ENCODE measurements at regions not wholly inside any gene's neighbourhood (a gene's known extent, or its start where the extent isn't known, plus 50 kb on each side); places are given as distances from the start of the nearest gene placed in this dataset.

DNA sequence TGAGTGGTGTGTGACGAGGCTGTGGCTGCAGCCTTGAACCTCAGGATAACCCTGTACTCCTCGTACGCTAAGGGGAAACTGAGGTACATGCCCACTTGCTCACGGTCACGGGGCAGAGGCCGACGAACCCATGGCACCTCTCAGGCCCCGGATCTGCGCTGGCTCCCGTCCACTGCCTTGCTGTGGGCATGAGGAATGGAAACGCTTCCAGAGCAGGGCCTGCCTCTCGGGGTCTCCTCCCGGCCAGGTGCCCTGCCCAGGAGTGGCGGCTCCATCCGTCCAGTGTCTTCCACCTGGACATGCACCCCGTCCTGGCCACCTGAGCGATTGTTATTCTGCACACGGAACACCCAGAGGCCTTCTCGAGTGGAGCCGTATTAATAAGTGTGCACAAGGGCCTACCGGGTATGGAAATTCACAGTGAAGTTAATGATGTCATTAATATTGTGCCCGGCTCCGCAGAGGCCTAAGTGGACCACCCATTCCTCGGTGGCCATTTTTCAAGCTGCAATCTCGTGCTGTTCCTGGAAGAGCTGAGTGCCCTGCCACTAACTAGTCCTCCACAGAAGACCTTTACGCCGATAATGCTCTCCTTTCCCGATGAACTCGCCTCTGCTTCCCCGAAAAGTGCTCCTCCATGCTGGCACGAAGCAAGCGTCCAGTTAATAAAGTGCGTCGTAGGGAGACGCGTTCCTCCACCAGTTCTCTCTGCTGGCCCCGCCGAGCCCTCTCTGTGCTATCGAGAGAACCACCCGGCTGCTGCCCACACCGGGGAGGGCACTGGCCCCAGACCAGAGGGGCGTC lies 927.9 kb downstream of the BRD1 start:
- no peak overlapping the region for H3K4me2 ChIP-seq (ENCODE audit: low read length)
- DNase-seq (ENCODE audit: low read depth, low spot score) (no peak), ATAC-seq (no peak)
- no peaks in the 10 kb centered on the region for H3K9me3 ChIP-seq (ENCODE audit: control insufficient read depth in 1 of 2, insufficient read depth in 1 of 2, low read depth in 1 of 2, low read length in 2 of 2)
- H3K4me1 ChIP-seq (ENCODE audit: control insufficient read depth in 1 of 2, insufficient read depth in 2 of 2, low read length in 2 of 2), result no peaks in the 10 kb centered on the region
- H3K27ac ChIP-seq (ENCODE audit: low read depth, low read length), result no peak overlapping the region
- H3K4me3 ChIP-seq (replicated peaks in 1 of 2; ENCODE audit: low read depth in 1 of 2, low read length in 2 of 2), result no peak overlapping the region
- ChIA-PET CTCF (no interaction called here), POLR2A (no interaction called here), RAD21 (ENCODE audit: low non-redundant PET in 1 of 2, low total read pairs in 2 of 2, uncharacterized antibody in 2 of 2, unreplicated experiment in 2 of 2) (no interaction called here)
- H3K9ac ChIP-seq (ENCODE audit: low read length), result no peak overlapping the region
- no peaks in the 10 kb centered on the region for H3K9me2 ChIP-seq (ENCODE audit: insufficient read depth)
- peaks cover 15% of the 10 kb centered on the region for H3K27me3 ChIP-seq (ENCODE audit: insufficient read depth, low read length)
- no peaks in the 10 kb centered on the region for H3K79me2 ChIP-seq (ENCODE audit: insufficient read depth, low read length)
- no peaks in the 10 kb centered on the region for H3K36me3 ChIP-seq (ENCODE audit: control insufficient read depth in 1 of 2, insufficient read depth in 2 of 2, low read length in 2 of 2)
- intact Hi-C loops (cut with micrococcal nuclease), result no loop called here
- H2AFZ ChIP-seq (ENCODE audit: low read depth, low read length, poor library complexity, severe bottlenecking), result no peak overlapping the region
- BruUV-seq (replicated peaks), result no TSS peak
- H4K20me1 ChIP-seq (ENCODE audit: insufficient read depth), result no peaks in the 10 kb centered on the region
- TF ChIP-seq EZH2phosphoT487 (IDR thresholded peaks at IDR 0.05; ENCODE audit: borderline replicate concordance), result no peak

DNA sequence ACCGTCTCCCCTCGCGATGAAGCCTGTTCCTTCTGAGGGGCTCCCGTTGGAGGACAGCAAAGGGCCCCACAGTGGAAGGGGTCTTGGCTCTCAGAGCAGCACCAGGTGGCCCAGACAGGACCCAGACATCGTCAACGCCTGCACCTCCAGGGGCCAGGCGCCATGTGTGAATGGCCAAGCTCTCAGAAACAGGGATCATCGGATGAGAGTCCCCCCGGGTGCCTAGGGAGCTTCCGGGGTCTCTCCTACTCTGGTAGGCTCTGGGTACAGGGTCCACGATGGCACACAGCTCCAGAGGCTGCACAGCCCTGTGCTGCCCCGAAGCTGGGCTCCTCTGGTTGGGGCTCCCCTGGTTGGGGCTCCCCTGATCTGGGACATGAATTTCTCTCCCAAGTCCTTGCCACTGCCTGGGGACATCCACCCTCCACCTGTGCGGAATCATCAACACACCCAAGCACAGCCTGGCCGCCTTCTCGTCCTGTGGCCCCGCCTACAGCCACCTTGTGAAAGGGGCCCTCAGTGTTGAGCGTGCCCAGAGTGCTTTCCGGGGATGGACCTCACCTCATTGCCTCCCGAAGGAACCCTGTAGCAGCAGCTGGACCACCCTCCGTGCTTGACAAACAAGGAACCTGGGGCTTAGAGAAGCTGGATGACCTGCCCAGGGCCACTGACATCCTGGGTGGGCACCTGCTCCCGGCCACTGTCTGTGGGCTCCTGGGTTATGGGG lies 929.0 kb downstream of the BRD1 start:
- Histone ChIP-seq H3K4me1 (ENCODE audit: control insufficient read depth in 1 of 2, insufficient read depth in 2 of 2, low read length in 2 of 2) (no peaks in the 10 kb centered on the region), H3K9ac (ENCODE audit: low read length) (no peak overlapping the region), H3K9me3 (ENCODE audit: control insufficient read depth in 1 of 2, insufficient read depth in 1 of 2, low read depth in 1 of 2, low read length in 2 of 2) (no peaks in the 10 kb centered on the region), H3K36me3 (ENCODE audit: control insufficient read depth in 1 of 2, insufficient read depth in 2 of 2, low read length in 2 of 2) (no peaks in the 10 kb centered on the region), H3K9me2 (ENCODE audit: insufficient read depth) (no peaks in the 10 kb centered on the region), H2AFZ (ENCODE audit: low read depth, low read length, poor library complexity, severe bottlenecking) (no peak overlapping the region), H3K27ac (ENCODE audit: low read depth, low read length) (no peak overlapping the region), H4K20me1 (ENCODE audit: insufficient read depth) (no peaks in the 10 kb centered on the region), H3K4me2 (ENCODE audit: low read length) (no peak overlapping the region), H3K4me3 (replicated peaks in 1 of 2; ENCODE audit: low read depth in 1 of 2, low read length in 2 of 2) (no peak overlapping the region), H3K79me2 (ENCODE audit: insufficient read depth, low read length) (no peaks in the 10 kb centered on the region), H3K27me3 (ENCODE audit: insufficient read depth, low read length) (peaks cover 7% of the 10 kb centered on the region; the same call in 1 of the 2 replicates)
- RAD21 ChIA-PET (ENCODE audit: low non-redundant PET in 1 of 2, low total read pairs in 2 of 2, uncharacterized antibody in 2 of 2, unreplicated experiment in 2 of 2), result no interaction called here
- DNase-seq (ENCODE audit: low read depth, low spot score) (no peak), ATAC-seq (no peak)
- no peak for TF ChIP-seq ZNF274 (IDR thresholded peaks at IDR 0.05; ENCODE audit: low read depth, low read length)
- TF ChIP-seq SRF (IDR thresholded peaks at IDR 0.05; ENCODE audit: low read depth), result no peak
- TF ChIP-seq, protein P1, sequence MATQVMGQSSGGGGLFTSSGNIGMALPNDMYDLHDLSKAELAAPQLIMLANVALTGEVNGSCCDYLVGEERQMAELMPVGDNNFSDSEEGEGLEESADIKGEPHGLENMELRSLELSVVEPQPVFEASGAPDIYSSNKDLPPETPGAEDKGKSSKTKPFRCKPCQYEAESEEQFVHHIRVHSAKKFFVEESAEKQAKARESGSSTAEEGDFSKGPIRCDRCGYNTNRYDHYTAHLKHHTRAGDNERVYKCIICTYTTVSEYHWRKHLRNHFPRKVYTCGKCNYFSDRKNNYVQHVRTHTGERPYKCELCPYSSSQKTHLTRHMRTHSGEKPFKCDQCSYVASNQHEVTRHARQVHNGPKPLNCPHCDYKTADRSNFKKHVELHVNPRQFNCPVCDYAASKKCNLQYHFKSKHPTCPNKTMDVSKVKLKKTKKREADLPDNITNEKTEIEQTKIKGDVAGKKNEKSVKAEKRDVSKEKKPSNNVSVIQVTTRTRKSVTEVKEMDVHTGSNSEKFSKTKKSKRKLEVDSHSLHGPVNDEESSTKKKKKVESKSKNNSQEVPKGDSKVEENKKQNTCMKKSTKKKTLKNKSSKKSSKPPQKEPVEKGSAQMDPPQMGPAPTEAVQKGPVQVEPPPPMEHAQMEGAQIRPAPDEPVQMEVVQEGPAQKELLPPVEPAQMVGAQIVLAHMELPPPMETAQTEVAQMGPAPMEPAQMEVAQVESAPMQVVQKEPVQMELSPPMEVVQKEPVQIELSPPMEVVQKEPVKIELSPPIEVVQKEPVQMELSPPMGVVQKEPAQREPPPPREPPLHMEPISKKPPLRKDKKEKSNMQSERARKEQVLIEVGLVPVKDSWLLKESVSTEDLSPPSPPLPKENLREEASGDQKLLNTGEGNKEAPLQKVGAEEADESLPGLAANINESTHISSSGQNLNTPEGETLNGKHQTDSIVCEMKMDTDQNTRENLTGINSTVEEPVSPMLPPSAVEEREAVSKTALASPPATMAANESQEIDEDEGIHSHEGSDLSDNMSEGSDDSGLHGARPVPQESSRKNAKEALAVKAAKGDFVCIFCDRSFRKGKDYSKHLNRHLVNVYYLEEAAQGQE (IDR thresholded peaks at IDR 0.05; ENCODE audit: low read depth), result no peak
- no peak for TF ChIP-seq POLR2A (IDR thresholded peaks at IDR 0.05; ENCODE audit: borderline replicate concordance, extremely low read depth, insufficient read depth, insufficient read length)
- intact Hi-C loops (cut with micrococcal nuclease), result no loop called here
- no TSS peak for BruUV-seq (replicated peaks)
- CTCF ChIA-PET, result no interaction called here
- POLR2A ChIA-PET, result no interaction called here
